PFSK-1 (cell line): ENCODE measurements at regions not wholly inside any gene's neighbourhood (a gene's known extent, or its start where the extent isn't known, plus 50 kb on each side); places are given as distances from the start of the nearest gene placed in this dataset.

ENCODE experiments used
- TAF1 ChIP-seq: IDR thresholded peaks from 2 replicates; pipeline ENCODE4 v1.6.1; 2012; ENCODE audit warnings: low read length, control low read depth, borderline replicate concordance; ENCODE audit not compliant: insufficient read depth
- TF ChIP-seq, protein P1 (sequence below), 2 experiments: IDR thresholded peaks; 2 replicates each; pipeline versions ENCODE4 v1.6.1 to v1.8.0; 2011 to 2012; ENCODE audit warnings: low read depth in 2 of 2, low read length in 2 of 2, control low read depth in 1 of 2, inconsistent platforms in 1 of 2, mild to moderate bottlenecking in 1 of 2, moderate library complexity in 1 of 2; ENCODE audit not compliant: insufficient read depth in 1 of 2

DNA sequence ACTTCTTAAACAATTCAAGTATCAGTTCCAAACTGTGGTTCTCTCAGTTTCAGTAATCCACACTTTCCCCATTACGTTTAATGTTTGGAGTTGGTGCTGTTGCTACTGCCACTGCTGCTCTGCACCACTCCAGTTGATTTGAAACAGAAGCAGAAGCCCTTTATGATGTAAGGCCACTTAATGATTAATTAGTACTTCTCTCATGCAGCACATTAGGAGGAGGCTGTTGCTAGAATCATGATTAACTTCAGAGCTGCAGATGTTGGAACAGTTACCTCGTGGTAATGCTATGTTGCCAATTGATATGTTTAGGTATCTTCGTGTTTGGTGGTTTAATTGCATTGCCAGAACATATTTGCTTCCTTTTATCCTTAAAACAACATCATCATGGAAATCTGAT, 986.2 kb upstream of the CITED2 start:
- TF ChIP-seq, protein P1, sequence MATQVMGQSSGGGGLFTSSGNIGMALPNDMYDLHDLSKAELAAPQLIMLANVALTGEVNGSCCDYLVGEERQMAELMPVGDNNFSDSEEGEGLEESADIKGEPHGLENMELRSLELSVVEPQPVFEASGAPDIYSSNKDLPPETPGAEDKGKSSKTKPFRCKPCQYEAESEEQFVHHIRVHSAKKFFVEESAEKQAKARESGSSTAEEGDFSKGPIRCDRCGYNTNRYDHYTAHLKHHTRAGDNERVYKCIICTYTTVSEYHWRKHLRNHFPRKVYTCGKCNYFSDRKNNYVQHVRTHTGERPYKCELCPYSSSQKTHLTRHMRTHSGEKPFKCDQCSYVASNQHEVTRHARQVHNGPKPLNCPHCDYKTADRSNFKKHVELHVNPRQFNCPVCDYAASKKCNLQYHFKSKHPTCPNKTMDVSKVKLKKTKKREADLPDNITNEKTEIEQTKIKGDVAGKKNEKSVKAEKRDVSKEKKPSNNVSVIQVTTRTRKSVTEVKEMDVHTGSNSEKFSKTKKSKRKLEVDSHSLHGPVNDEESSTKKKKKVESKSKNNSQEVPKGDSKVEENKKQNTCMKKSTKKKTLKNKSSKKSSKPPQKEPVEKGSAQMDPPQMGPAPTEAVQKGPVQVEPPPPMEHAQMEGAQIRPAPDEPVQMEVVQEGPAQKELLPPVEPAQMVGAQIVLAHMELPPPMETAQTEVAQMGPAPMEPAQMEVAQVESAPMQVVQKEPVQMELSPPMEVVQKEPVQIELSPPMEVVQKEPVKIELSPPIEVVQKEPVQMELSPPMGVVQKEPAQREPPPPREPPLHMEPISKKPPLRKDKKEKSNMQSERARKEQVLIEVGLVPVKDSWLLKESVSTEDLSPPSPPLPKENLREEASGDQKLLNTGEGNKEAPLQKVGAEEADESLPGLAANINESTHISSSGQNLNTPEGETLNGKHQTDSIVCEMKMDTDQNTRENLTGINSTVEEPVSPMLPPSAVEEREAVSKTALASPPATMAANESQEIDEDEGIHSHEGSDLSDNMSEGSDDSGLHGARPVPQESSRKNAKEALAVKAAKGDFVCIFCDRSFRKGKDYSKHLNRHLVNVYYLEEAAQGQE (IDR thresholded peaks at IDR 0.05; ENCODE audit: insufficient read depth in 1 of 2, low read depth in 2 of 2, low read length in 2 of 2) = no peak
- no peak for TF ChIP-seq TAF1
